Pancreas (tissue), 10 donors: ENCODE measurements at regions not wholly inside any gene's neighbourhood (a gene's known extent, or its start where the extent isn't known, plus 50 kb on each side); places are given as distances from the start of the nearest gene placed in this dataset.

ENCODE experiments used
- ATAC-seq, 4 donors: fragments of 200-7000 bp; cut with Tn5 transposase; one replicate each; pipeline versions ENCODE4 v1.8.0 to v1.9.1; 2020; ENCODE audit warnings: mild to moderate bottlenecking in 4 of 4, moderate library complexity in 4 of 4
- DNase-seq, 6 donors: peaks; one replicate each; pipeline ENCODE4 v3.0.0-alpha.2; 2020
- FAIRE-seq: peaks from 2 replicates; lab custom pipeline; 2012; peaks lifted over from hg19 to GRCh38; lab: Jason Lieb, UNC
- H3K27ac ChIP-seq, 4 donors: fragments of 200-600 bp; sonication (generic); 1 replicate in 3 of 4; 2 replicates in 1 of 4; pipeline versions ENCODE4 v1.5.0 to v1.8.0; 2020
- H3K27me3 ChIP-seq, 4 donors: fragments of 200-600 bp; one replicate each; pipeline ENCODE4 v1.8.0; 2021
- H3K36me3 ChIP-seq, 3 donors: fragments of 200-600 bp; sonication (generic) in 1 of 3; one replicate each; pipeline versions ENCODE4 v1.5.0 to v1.8.0; 2020 to 2021
- H3K4me1 ChIP-seq, 3 donors: fragments of 200-600 bp; one replicate each; pipeline ENCODE4 v1.8.0; 2021
- H3K4me3 ChIP-seq, 4 donors: fragments of 200-600 bp; sonication (generic) in 2 of 4; one replicate each; pipeline versions ENCODE4 v1.5.0 to v1.8.0; 2020 to 2021
- H3K9me3 ChIP-seq, 4 donors: fragments of 200-600 bp; one replicate each; pipeline ENCODE4 v1.8.0; 2021
- CTCF ChIP-seq, 4 donors: fragments of 200-600 bp; sonication (generic) in 3 of 4; IDR thresholded peaks; one replicate each; pipeline versions ENCODE4 v1.5.0 to v1.8.0; 2021; ENCODE audit warnings: antibody characterized with exemption in 4 of 4
- WGBS, 2 donors: extraction: QIAGEN DNeasy Blood & Tissue Kit; methylation state at CpG; one replicate each; pipeline ENCODE4 v1.1.7; 2013; 5-methylcytosine and 5-hydroxymethylcytosine counted together
- intact Hi-C, 3 donors: fragments of 100-400 bp; cut with DNase I; formaldehyde crosslinking; loops; one replicate each; pipeline versions ENCODE4 v1.11.1 to v1.14.2; 2022
- donor health status: healthy with polysubstance abuse.
- donor health status: DM: no; HTN: no; CAD: no; lungs with moderate emphysema.
- donor health status: DM: no; HTN: no; CAD: no.
- donor health status: control.
- donor health status: control.
- donor health status: Bipolar disorder and iron deficiency.
- donor health status: DM: yes; HTN: yes; CAD: no.
- donor health status: DM: no; HTN: no; CAD: no.
- donor health status: DM: no; HTN: no; CAD: no.
- donor health status: DM: yes; HTN: yes; CAD: no.

GRCh38 chr3:96017556-96017955 is 796.8 kb upstream of the EPHA6 start:
- Histone ChIP-seq H3K36me3 (no peaks in the 10 kb centered on the region), H3K27ac (no peak overlapping the region), H3K27me3 (no peaks in the 10 kb centered on the region), H3K4me3 (no peak overlapping the region), H3K4me1 (no peaks in the 10 kb centered on the region), H3K9me3 (no peaks in the 10 kb centered on the region)
- intact Hi-C loops, result no loop called here
- FAIRE-seq (no peak), DNase-seq (no peak), ATAC-seq (no peak)
- WGBS, 2 donors, result 75 to 85% methylated on average over 3 of the region's 3 CpGs
- no peak for TF ChIP-seq CTCF (IDR thresholded peaks at IDR 0.05)

- ATAC-seq (no peak), DNase-seq (no peak), FAIRE-seq (no peak)
- Histone ChIP-seq H3K9me3 (no peaks in the 10 kb centered on the region), H3K4me1 (no peaks in the 10 kb centered on the region), H3K4me3 (no peak overlapping the region), H3K36me3 (no peaks in the 10 kb centered on the region), H3K27me3 (no peaks in the 10 kb centered on the region), H3K27ac (no peak overlapping the region)
- TF ChIP-seq CTCF (IDR thresholded peaks at IDR 0.05), result no peak
- 70 to 78% methylated on average over 2 of the region's 2 CpGs for WGBS, 2 donors
- intact Hi-C loops, result no loop called here
These were observed 791.7 kb upstream of the EPHA6 start for GRCh38 chr3:96022676-96023075.

DNA sequence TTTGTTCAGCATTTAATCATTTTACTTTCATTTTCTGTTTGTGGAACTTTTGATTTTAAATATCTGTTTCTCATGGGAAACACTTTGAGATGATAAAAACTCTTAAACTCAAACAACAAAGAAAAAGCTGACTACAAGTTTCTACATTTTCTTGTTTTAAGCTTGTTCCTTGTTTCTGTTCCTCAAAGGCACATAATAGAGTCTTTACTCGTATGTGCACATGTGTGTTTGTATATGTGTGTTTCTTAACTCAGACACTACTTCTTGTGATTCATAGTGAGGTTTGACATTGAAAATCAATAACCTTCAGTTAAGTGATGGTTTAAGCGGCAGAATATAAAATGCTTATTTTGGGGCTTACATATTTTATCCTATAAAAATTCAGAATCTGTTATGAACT is 786.7 kb upstream of the EPHA6 start:
- Histone ChIP-seq H3K36me3 (no peaks in the 10 kb centered on the region), H3K27me3 (no peaks in the 10 kb centered on the region), H3K4me3 (no peak overlapping the region), H3K9me3 (no peaks in the 10 kb centered on the region), H3K27ac (no peak overlapping the region), H3K4me1 (no peaks in the 10 kb centered on the region)
- TF ChIP-seq CTCF (IDR thresholded peaks at IDR 0.05), result no peak
- intact Hi-C loops, result no loop called here
- ATAC-seq, result no peak
- DNase-seq, result no peak
- 69 to 71% methylated on average over 2 of the region's 2 CpGs for WGBS, 2 donors
- no peak for FAIRE-seq

- DNase-seq, result no peak
- Histone ChIP-seq H3K27ac (no peak overlapping the region), H3K4me3 (no peak overlapping the region), H3K27me3 (no peaks in the 10 kb centered on the region), H3K4me1 (no peaks in the 10 kb centered on the region), H3K9me3 (no peaks in the 10 kb centered on the region), H3K36me3 (no peaks in the 10 kb centered on the region)
- no peak for TF ChIP-seq CTCF (IDR thresholded peaks at IDR 0.05)
- no peak for ATAC-seq
- intact Hi-C loops, result no loop called here
- FAIRE-seq, result no peak
These were observed 774.8 kb upstream of the EPHA6 start for GRCh38 chr3:96039632-96040031.

- Histone ChIP-seq H3K27me3 (no peaks in the 10 kb centered on the region), H3K9me3 (no peaks in the 10 kb centered on the region), H3K36me3 (no peaks in the 10 kb centered on the region), H3K4me1 (no peaks in the 10 kb centered on the region), H3K4me3 (no peak overlapping the region), H3K27ac (no peak overlapping the region)
- DNase-seq (no peak), FAIRE-seq (no peak), ATAC-seq (no peak)
- intact Hi-C loops, result no loop called here
- TF ChIP-seq CTCF (IDR thresholded peaks at IDR 0.05), result no peak
- 53 to 56% methylated on average over 1 of the region's 1 CpG for WGBS, 2 donors
These were observed 755.1 kb upstream of the EPHA6 start for GRCh38 chr3:96059301-96059700.
